GM12878 (cell line): ENCODE measurements at regions not wholly inside any gene's neighbourhood (a gene's known extent, or its start where the extent isn't known, plus 50 kb on each side); places are given as distances from the start of the nearest gene placed in this dataset.

Experiments
- ATAC-seq: fragments of 200-7000 bp; cut with Tn5 transposase; 3 replicates; pipeline ENCODE4 v1.9.1; 2020; ENCODE audit warnings: mild to moderate bottlenecking, moderate library complexity
- BruUV-seq: library from RNA; stranded (reverse); fragments of 400-500 nt; replicated peaks from 2 replicates; lab custom pipeline; 2021; lab: Mats Ljungman, UMichigan
- CTCF ChIA-PET: fragments of 300-600 bp; sonication (Branson Sonifier 250); formaldehyde crosslinking; extraction: SDS; loops from one replicate; lab custom pipeline; 2021; ENCODE audit warnings: inconsistent platforms; lab: Yijun Ruan, JAX
- POLR2A ChIA-PET: fragments of 350-600 bp; formaldehyde crosslinking; extraction: SDS; loops from one replicate; lab custom pipeline; 2021; ENCODE audit warnings: inconsistent platforms; lab: Charles Lee
- RAD21 ChIA-PET: fragments of 300-600 bp; sonication (Branson Sonifier 250); formaldehyde crosslinking; loops from one replicate; lab custom pipeline; 2023; ENCODE audit warnings: antibody characterized with exemption; ENCODE audit not compliant: unreplicated experiment; lab: Charles Lee
- SMC1A ChIA-PET: fragments of 300-600 bp; sonication (Branson Sonifier 250); formaldehyde crosslinking; loops from one replicate; lab custom pipeline; 2023; ENCODE audit not compliant: unreplicated experiment, uncharacterized antibody; lab: Charles Lee
- DNase-seq: peaks from one replicate; pipeline ENCODE4 v3.0.0-alpha.2; 2011; ENCODE audit warnings: low read depth, low spot score
- FAIRE-seq: peaks from 3 replicates; lab custom pipeline; 2011; peaks lifted over from hg19 to GRCh38; lab: Jason Lieb, UNC
- H2AFZ ChIP-seq: 2 replicates; pipeline ENCODE4 v1.6.0; 2011; ENCODE audit warnings: low read depth, low read length, control low read depth; ENCODE audit not compliant: control insufficient read depth
- H3K27ac ChIP-seq: 2 replicates; pipeline ENCODE4 v1.5.1; 2011; ENCODE audit warnings: control low read depth; ENCODE audit not compliant: control insufficient read depth, insufficient read depth
- H3K27me3 ChIP-seq, 2 experiments: replicated peaks in 1 of 2; 2 replicates each; pipeline versions ENCODE4 v1.6.0 to v1.6.1; 2011; ENCODE audit warnings: low read length in 1 of 2; ENCODE audit not compliant: control insufficient read depth in 2 of 2, insufficient read depth in 2 of 2
- H3K36me3 ChIP-seq, 2 experiments: 2 replicates each; pipeline ENCODE4 v1.5.1; 2011; ENCODE audit warnings: low read length in 1 of 2; ENCODE audit not compliant: control insufficient read depth in 2 of 2, insufficient read depth in 2 of 2
- H3K4me1 ChIP-seq: 2 replicates; pipeline ENCODE4 v1.6.1; 2011; ENCODE audit warnings: mild to moderate bottlenecking, low read length, moderate library complexity, mixed read lengths; ENCODE audit not compliant: control insufficient read depth, insufficient read depth
- H3K4me2 ChIP-seq: 2 replicates; pipeline ENCODE4 v1.6.0; 2011; ENCODE audit warnings: control low read depth; ENCODE audit not compliant: control insufficient read depth, insufficient read depth
- H3K4me3 ChIP-seq: fragments of 200-600 bp; sonication (generic); 2 replicates; pipeline ENCODE4 v1.5.1; 2016
- H3K79me2 ChIP-seq: 2 replicates; pipeline ENCODE4 v1.6.0; 2011; ENCODE audit warnings: low read length; ENCODE audit not compliant: control insufficient read depth, insufficient read depth
- H3K9ac ChIP-seq: 2 replicates; pipeline ENCODE4 v1.8.0; 2011; ENCODE audit warnings: low read length, control low read depth, mixed read lengths; ENCODE audit not compliant: control insufficient read depth, insufficient read depth
- H3K9me3 ChIP-seq: replicated peaks from 3 replicates; pipeline ENCODE4 v1.5.1; 2011; ENCODE audit warnings: mild to moderate bottlenecking, low read length; ENCODE audit not compliant: control insufficient read depth, insufficient read depth
- H4K20me1 ChIP-seq: 2 replicates; pipeline ENCODE4 v1.6.0; 2011; ENCODE audit not compliant: control insufficient read depth, insufficient read depth
- CBX3 ChIP-seq: fragments of 200-600 bp; sonication (generic); IDR thresholded peaks from 2 replicates; pipeline ENCODE4 v1.6.1; 2016; ENCODE audit warnings: low read depth, borderline replicate concordance
- CHD2 ChIP-seq: IDR thresholded peaks from 2 replicates; pipeline ENCODE4 v1.6.1; 2011; ENCODE audit warnings: low read depth, low read length, improper control_type of control experiment, borderline replicate concordance
- FOXK2 ChIP-seq: fragments of 450-650 bp; IDR thresholded peaks from 2 replicates; pipeline ENCODE4 v1.6.1; 2017; ENCODE audit warnings: mild to moderate bottlenecking, moderate library complexity
- HDGF ChIP-seq: fragments of 450-650 bp; IDR thresholded peaks from 2 replicates; pipeline ENCODE4 v1.6.1; 2016; ENCODE audit warnings: antibody characterized with exemption
- MYB ChIP-seq: fragments of 150-350 bp; IDR thresholded peaks from 2 replicates; pipeline ENCODE4 v1.6.1; 2014; ENCODE audit warnings: mild to moderate bottlenecking, low read depth, low read length, borderline replicate concordance
- NFYA ChIP-seq: IDR thresholded peaks from 2 replicates; pipeline ENCODE4 v1.6.1; 2011; ENCODE audit warnings: low read depth, mild to moderate bottlenecking, low read length, improper control_type of control experiment, borderline replicate concordance
- NR2F1 ChIP-seq: fragments of 450-650 bp; conservative IDR thresholded peaks from 2 replicates; pipeline ENCODE4 v1.6.1; 2017; ENCODE audit warnings: mild to moderate bottlenecking
- NRF1 ChIP-seq: conservative IDR thresholded peaks from 2 replicates; pipeline ENCODE4 v1.6.1; 2011; ENCODE audit warnings: mild to moderate bottlenecking, low read depth, low read length, improper control_type of control experiment
- RUNX3 ChIP-seq: IDR thresholded peaks from 2 replicates; pipeline ENCODE4 v1.6.1; 2012; ENCODE audit warnings: low read length, inconsistent platforms
- SMC3 ChIP-seq: IDR thresholded peaks from 2 replicates; pipeline ENCODE4 v1.6.1; 2011; ENCODE audit warnings: low read length, improper control_type of control experiment, borderline replicate concordance
- SREBF1 ChIP-seq: IDR thresholded peaks from 2 replicates; pipeline ENCODE4 v1.6.1; 2012; ENCODE audit warnings: mild to moderate bottlenecking, low read length
- WRNIP1 ChIP-seq: IDR thresholded peaks from 2 replicates; pipeline ENCODE4 v1.6.1; 2011; ENCODE audit warnings: low read depth, low read length, improper control_type of control experiment, borderline replicate concordance
- YY1 ChIP-seq: IDR thresholded peaks from 2 replicates; pipeline ENCODE4 v1.6.1; 2011; ENCODE audit warnings: low read depth, mild to moderate bottlenecking, low read length
- ZNF24 ChIP-seq: fragments of 450-650 bp; IDR thresholded peaks from 2 replicates; pipeline ENCODE4 v1.6.1; 2017; ENCODE audit warnings: antibody characterized with exemption, mild to moderate bottlenecking
- WGBS: methylation state at CpG from one replicate; pipeline ENCODE4 v1.1.6; 2016; ENCODE audit warnings: low lambda C conversion rate; ENCODE audit not compliant: insufficient replicate concordance, insufficient coverage; ENCODE audit errors: missing lambda C conversion rate; 5-methylcytosine and 5-hydroxymethylcytosine counted together
- in situ Hi-C: fragments of 300-500 bp; cut with MboI; formaldehyde crosslinking; loops from 9 replicates; pipeline ENCODE4 v1.14.3; 2018; ENCODE audit warnings: mixed read lengths
- intact Hi-C: fragments of 100-400 bp; cut with micrococcal nuclease; formaldehyde crosslinking; loops from one replicate; pipeline ENCODE4 v1.14.2; 2022; ENCODE audit not compliant: unreplicated experiment
- TF ChIP-seq, protein P1 (sequence below): IDR thresholded peaks from 2 replicates; pipeline ENCODE4 v1.6.1; 2012; ENCODE audit warnings: low read depth, low read length, improper control_type of control experiment
- TF ChIP-seq, protein P2 (sequence below): fragments of 450-650 bp; IDR thresholded peaks from 2 replicates; pipeline ENCODE4 v1.6.1; 2017; ENCODE audit warnings: antibody characterized with exemption, mild to moderate bottlenecking, moderate library complexity

- TF ChIP-seq WRNIP1: no peak
- no peak for TF ChIP-seq MYB
- TF ChIP-seq NRF1: no peak
- no peak for TF ChIP-seq YY1
- TF ChIP-seq, protein P1, sequence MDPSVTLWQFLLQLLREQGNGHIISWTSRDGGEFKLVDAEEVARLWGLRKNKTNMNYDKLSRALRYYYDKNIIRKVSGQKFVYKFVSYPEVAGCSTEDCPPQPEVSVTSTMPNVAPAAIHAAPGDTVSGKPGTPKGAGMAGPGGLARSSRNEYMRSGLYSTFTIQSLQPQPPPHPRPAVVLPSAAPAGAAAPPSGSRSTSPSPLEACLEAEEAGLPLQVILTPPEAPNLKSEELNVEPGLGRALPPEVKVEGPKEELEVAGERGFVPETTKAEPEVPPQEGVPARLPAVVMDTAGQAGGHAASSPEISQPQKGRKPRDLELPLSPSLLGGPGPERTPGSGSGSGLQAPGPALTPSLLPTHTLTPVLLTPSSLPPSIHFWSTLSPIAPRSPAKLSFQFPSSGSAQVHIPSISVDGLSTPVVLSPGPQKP: no peak
- TF ChIP-seq CHD2: no peak
- no peak for TF ChIP-seq NFYA
- TF ChIP-seq CBX3: no peak
- TF ChIP-seq SMC3: no peak
- TF ChIP-seq HDGF: no peak
- TF ChIP-seq ZNF24: no peak
- no peak for TF ChIP-seq NR2F1
- no peak for TF ChIP-seq RUNX3
- TF ChIP-seq SREBF1: no peak
- no peak for TF ChIP-seq FOXK2
- TF ChIP-seq, protein P2, sequence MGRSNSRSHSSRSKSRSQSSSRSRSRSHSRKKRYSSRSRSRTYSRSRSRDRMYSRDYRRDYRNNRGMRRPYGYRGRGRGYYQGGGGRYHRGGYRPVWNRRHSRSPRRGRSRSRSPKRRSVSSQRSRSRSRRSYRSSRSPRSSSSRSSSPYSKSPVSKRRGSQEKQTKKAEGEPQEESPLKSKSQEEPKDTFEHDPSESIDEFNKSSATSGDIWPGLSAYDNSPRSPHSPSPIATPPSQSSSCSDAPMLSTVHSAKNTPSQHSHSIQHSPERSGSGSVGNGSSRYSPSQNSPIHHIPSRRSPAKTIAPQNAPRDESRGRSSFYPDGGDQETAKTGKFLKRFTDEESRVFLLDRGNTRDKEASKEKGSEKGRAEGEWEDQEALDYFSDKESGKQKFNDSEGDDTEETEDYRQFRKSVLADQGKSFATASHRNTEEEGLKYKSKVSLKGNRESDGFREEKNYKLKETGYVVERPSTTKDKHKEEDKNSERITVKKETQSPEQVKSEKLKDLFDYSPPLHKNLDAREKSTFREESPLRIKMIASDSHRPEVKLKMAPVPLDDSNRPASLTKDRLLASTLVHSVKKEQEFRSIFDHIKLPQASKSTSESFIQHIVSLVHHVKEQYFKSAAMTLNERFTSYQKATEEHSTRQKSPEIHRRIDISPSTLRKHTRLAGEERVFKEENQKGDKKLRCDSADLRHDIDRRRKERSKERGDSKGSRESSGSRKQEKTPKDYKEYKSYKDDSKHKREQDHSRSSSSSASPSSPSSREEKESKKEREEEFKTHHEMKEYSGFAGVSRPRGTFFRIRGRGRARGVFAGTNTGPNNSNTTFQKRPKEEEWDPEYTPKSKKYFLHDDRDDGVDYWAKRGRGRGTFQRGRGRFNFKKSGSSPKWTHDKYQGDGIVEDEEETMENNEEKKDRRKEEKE: no peak
- Histone ChIP-seq H3K4me3 (no peak overlapping the region), H3K27ac (no peak overlapping the region), H3K4me2 (no peak overlapping the region), H3K27me3 (no peaks in the 10 kb centered on the region), H3K9me3 (no peaks in the 10 kb centered on the region), H3K36me3 (no peaks in the 10 kb centered on the region), H3K79me2 (no peaks in the 10 kb centered on the region), H4K20me1 (no peaks in the 10 kb centered on the region), H2AFZ (no peak overlapping the region), H3K4me1 (no peaks in the 10 kb centered on the region), H3K9ac (no peak overlapping the region)
- BruUV-seq: no TSS peak
- ChIA-PET RAD21 (no interaction called here), CTCF (no interaction called here), POLR2A (no interaction called here), SMC1A (no interaction called here)
- WGBS: 70% methylated on average over 8 of the region's 8 CpGs
- FAIRE-seq: no peak
- intact Hi-C loops (no loop called here), in situ Hi-C loops (no loop called here)
- no peak for DNase-seq
- ATAC-seq: no peak
Observed at GRCh38 chr6:79404677-79405076, 132.6 kb downstream of the LCA5 start.
